ENCODE measurements at regions not wholly inside any gene's neighbourhood (a gene's known extent, or its start where the extent isn't known, plus 50 kb on each side); places are given as distances from the start of the nearest gene placed in this dataset.

GRCh38 chr1:56363007-56363770, 216.2 kb downstream of the PLPP3 start:
- peak overlapping the region; percentile 57 for H3K27ac ChIP-seq
- no peak for TF ChIP-seq CTCF (conservative IDR thresholded peaks at IDR 0.05)

GRCh38 chr1:56360021-56360420, 219.3 kb downstream of the PLPP3 start:
- TF ChIP-seq CTCF (conservative IDR thresholded peaks at IDR 0.05) = no peak
- no peak overlapping the region for H3K27ac ChIP-seq

- TF ChIP-seq CTCF (conservative IDR thresholded peaks at IDR 0.05) = no peak
- no peak overlapping the region for H3K27ac ChIP-seq
These were observed 220.3 kb downstream of the PLPP3 start for GRCh38 chr1:56359056-56359455.

DNA sequence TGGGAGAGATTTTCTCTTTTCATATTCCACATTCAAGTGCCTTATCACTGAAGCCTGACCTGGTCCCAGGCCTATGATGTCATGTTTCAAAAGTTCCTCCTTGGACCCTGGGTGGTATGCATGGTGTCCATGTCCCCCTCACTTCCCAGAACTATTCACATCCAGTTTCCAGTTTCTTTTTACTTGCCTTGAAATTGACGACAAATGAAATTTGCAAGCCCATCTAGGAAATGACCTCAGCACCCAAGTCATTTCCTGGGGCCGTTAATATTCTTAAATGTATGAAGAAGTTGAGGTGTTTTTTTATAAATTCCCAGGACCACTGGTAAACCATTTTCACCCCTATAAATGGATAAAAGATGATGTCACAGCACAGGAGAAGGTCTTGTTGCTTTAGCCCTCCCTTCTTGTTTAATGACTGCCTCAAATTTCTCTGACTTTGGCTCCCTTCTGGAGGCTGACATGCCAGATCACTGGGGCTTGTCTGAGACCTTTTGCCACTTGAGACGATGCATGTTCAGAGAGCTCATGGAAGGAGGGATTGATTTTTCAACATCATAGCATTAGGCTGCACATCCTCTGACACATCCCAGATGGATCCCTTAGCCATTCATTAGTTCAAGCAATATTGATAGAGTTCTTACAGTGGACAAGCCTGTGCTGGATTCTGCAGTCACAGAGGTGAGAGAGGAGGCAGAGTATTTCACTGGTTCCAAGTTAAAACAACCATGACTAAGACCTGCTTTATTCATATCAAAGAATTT, 221.3 kb downstream of the PLPP3 start:
- no peak overlapping the region for H3K27ac ChIP-seq
- no peak for TF ChIP-seq CTCF (conservative IDR thresholded peaks at IDR 0.05)

DNA sequence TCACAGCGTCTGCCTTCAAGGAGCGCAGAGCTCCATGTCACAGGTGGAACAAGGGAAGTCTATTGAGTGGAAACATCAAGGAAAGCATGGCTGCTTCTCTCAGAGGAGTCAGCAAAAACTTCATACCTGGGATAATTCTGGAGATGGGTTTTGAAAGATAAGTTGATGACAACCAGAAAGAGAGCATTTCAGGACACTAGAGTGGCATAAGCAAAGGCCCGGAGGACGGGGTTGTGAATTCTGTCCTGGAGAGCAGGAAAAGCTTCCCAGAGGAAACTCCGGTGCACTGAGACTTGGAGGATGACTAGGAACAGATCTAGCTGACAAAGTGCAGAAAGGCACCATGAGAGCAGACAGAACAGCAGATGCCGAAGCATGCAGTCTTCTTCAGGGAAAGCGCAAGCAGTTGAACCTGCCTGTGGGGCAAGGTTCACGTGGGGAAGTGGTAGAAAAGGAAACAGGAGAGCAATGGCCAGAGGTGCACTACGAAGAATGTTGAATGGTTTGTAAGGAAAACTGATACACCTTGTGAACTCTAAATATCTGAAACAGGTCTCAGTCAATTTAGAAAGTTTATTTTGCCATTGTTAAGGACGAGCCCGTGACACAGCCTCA, 222.9 kb downstream of the PLPP3 start:
- no peak overlapping the region for H3K27ac ChIP-seq
- no peak for TF ChIP-seq CTCF (conservative IDR thresholded peaks at IDR 0.05)

GRCh38 chr1:56355918-56356317, 223.4 kb downstream of the PLPP3 start:
- no peak overlapping the region for H3K27ac ChIP-seq
- no peak for TF ChIP-seq CTCF (conservative IDR thresholded peaks at IDR 0.05)

GRCh38 chr1:56355422-56355821, 223.9 kb downstream of the PLPP3 start:
- no peak overlapping the region for H3K27ac ChIP-seq
- no peak for TF ChIP-seq CTCF (conservative IDR thresholded peaks at IDR 0.05)

All from VCaP (cell line).